ENCODE measurements at regions not wholly inside any gene's neighbourhood (a gene's known extent, or its start where the extent isn't known, plus 50 kb on each side); places are given as distances from the start of the nearest gene placed in this dataset.
"Not testable (repeated sequence)": the region's sequence is repeated elsewhere in the genome, so short reads cannot be mapped to it uniquely, and the experiment has no call there.

GRCh38 chr7:32221736-32222135, 151.5 kb upstream of the PDE1C start:
- no peaks in the 10 kb centered on the region for H3K36me3 ChIP-seq (replicated peaks in 1 of 2)
- no peaks in the 10 kb centered on the region for H3K27me3 ChIP-seq
- no peaks in the 10 kb centered on the region for H3K4me1 ChIP-seq (replicated peaks in 1 of 2)
- H3K9me3 ChIP-seq (replicated peaks in 1 of 3), result no peaks in the 10 kb centered on the region
- intact Hi-C loops (cut with DNase I), result no loop called here
- TF ChIP-seq POLR2A (IDR thresholded peaks at IDR 0.05), result no peak
- no peak for TF ChIP-seq CTCF (IDR thresholded peaks at IDR 0.05)
- H3K27ac ChIP-seq, result no peak overlapping the region
- DNase-seq, result no peak
- WGBS, 4 donors, result 65 to 90% (median 74%) methylated on average over 2 of the region's 2 CpGs
- no peak overlapping the region for H3K4me3 ChIP-seq

GRCh38 chr7:32221056-32221455, 150.8 kb upstream of the PDE1C start:
- intact Hi-C loops (cut with DNase I), result no loop called here
- no peaks in the 10 kb centered on the region for H3K4me1 ChIP-seq (replicated peaks in 1 of 2)
- no peak for TF ChIP-seq POLR2A (IDR thresholded peaks at IDR 0.05)
- TF ChIP-seq CTCF (IDR thresholded peaks at IDR 0.05), result no peak
- no peaks in the 10 kb centered on the region for H3K36me3 ChIP-seq (replicated peaks in 1 of 2)
- DNase-seq, result no peak
- H3K27ac ChIP-seq, result no peak overlapping the region
- WGBS, 4 donors, result 78 to 96% (median 87%) methylated on average over 2 of the region's 2 CpGs
- no peaks in the 10 kb centered on the region for H3K27me3 ChIP-seq
- no peak overlapping the region for H3K4me3 ChIP-seq
- H3K9me3 ChIP-seq (replicated peaks in 1 of 3), result no peaks in the 10 kb centered on the region

- not testable (repeated sequence) for H3K4me1 ChIP-seq (replicated peaks in 1 of 2); H3K27ac ChIP-seq; H3K27me3 ChIP-seq; DNase-seq; H3K4me3 ChIP-seq; H3K36me3 ChIP-seq (replicated peaks in 1 of 2); H3K9me3 ChIP-seq (replicated peaks in 1 of 3)
- WGBS, 4 donors, result 16 to 44% (median 24%) methylated on average over 1 of the region's 1 CpG
- intact Hi-C loops (cut with DNase I), result loop anchor here (10.0 kb wide), 2 partner anchors 125 to 255 kb away; no protein-coding TSS in a partner anchor
Observed at GRCh38 chr7:32219831-32220230, 149.6 kb upstream of the PDE1C start.

- no peaks in the 10 kb centered on the region for H3K4me1 ChIP-seq (replicated peaks in 1 of 2)
- WGBS, 4 donors, result 77 to 96% (median 84%) methylated on average over 2 to 3 of the region's 3 CpGs
- no peaks in the 10 kb centered on the region for H3K9me3 ChIP-seq (replicated peaks in 1 of 3)
- intact Hi-C loops (cut with DNase I), result loop anchor here (10.0 kb wide), 2 partner anchors 125 to 255 kb away; no protein-coding TSS in a partner anchor
- no peak overlapping the region for H3K4me3 ChIP-seq
- no peaks in the 10 kb centered on the region for H3K36me3 ChIP-seq (replicated peaks in 1 of 2)
- DNase-seq, result no peak
- no peak for TF ChIP-seq CTCF (IDR thresholded peaks at IDR 0.05)
- no peak for TF ChIP-seq POLR2A (IDR thresholded peaks at IDR 0.05)
- no peak overlapping the region for H3K27ac ChIP-seq
- H3K27me3 ChIP-seq, result no peaks in the 10 kb centered on the region
Observed at GRCh38 chr7:32219416-32219815, 149.2 kb upstream of the PDE1C start.

GRCh38 chr7:32218741-32219288, 148.6 kb upstream of the PDE1C start:
- no peak overlapping the region for H3K4me3 ChIP-seq
- no peak overlapping the region for H3K27ac ChIP-seq
- 46 to 69% (median 55%) methylated on average over 2 to 3 of the region's 3 CpGs for WGBS, 4 donors
- TF ChIP-seq CTCF (IDR thresholded peaks at IDR 0.05), result no peak
- intact Hi-C loops (cut with DNase I), result loop anchor here (10.0 kb wide), 2 partner anchors 126 to 256 kb away; no protein-coding TSS in a partner anchor
- no peaks in the 10 kb centered on the region for H3K36me3 ChIP-seq (replicated peaks in 1 of 2)
- DNase-seq, result no peak
- no peaks in the 10 kb centered on the region for H3K9me3 ChIP-seq (replicated peaks in 1 of 3)
- no peaks in the 10 kb centered on the region for H3K4me1 ChIP-seq (replicated peaks in 1 of 2)
- H3K27me3 ChIP-seq, result no peaks in the 10 kb centered on the region
